ENCODE measurements at regions not wholly inside any gene's neighbourhood (a gene's known extent, or its start where the extent isn't known, plus 50 kb on each side); places are given as distances from the start of the nearest gene placed in this dataset.

DNA sequence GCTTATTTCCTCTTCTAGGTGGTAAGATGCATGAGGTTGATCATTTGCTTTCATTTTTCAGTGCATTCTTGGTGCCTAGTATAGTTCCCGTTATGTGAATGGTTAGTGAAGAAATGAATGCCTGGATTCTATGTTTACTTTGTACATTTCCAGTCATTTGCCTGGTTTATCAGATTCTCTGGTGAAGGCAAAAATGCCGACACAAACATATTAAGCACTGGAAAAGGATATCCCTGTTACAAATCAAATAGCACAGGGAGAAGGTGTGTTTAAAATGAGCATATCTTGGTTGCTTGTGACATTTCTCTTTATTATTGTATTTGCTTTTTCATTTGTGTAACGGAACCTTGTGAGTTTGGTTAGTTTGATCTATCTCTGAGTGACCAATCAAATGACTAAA, 211.3 kb downstream of the MBL2 start:
- H3K36me3 Mint-ChIP-seq (ENCODE audit: low read depth) = no peaks in the 10 kb centered on the region
- H3K9me3 Mint-ChIP-seq = no peaks in the 10 kb centered on the region
- H3K36me3 ChIP-seq (ENCODE audit: control insufficient read depth, insufficient read depth, low read length) = no peaks in the 10 kb centered on the region
- H3K27ac ChIP-seq (ENCODE audit: low read depth, low read length) = no peak overlapping the region
- WGBS, 2 experiments (ENCODE audit: insufficient coverage in 1 of 2, insufficient read length in 1 of 2) = 92 to 100% methylated on average over 2 of the region's 3 CpGs
- TF ChIP-seq, protein P1, sequence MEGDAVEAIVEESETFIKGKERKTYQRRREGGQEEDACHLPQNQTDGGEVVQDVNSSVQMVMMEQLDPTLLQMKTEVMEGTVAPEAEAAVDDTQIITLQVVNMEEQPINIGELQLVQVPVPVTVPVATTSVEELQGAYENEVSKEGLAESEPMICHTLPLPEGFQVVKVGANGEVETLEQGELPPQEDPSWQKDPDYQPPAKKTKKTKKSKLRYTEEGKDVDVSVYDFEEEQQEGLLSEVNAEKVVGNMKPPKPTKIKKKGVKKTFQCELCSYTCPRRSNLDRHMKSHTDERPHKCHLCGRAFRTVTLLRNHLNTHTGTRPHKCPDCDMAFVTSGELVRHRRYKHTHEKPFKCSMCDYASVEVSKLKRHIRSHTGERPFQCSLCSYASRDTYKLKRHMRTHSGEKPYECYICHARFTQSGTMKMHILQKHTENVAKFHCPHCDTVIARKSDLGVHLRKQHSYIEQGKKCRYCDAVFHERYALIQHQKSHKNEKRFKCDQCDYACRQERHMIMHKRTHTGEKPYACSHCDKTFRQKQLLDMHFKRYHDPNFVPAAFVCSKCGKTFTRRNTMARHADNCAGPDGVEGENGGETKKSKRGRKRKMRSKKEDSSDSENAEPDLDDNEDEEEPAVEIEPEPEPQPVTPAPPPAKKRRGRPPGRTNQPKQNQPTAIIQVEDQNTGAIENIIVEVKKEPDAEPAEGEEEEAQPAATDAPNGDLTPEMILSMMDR (conservative IDR thresholded peaks at IDR 0.05) = no peak
- DNase-seq = no peak
- no peaks in the 10 kb centered on the region for H3K27me3 ChIP-seq (ENCODE audit: control insufficient read depth, insufficient read depth, low read length, poor library complexity, severe bottlenecking)
- no peaks in the 10 kb centered on the region for H3K9me3 ChIP-seq (ENCODE audit: control insufficient read depth, low read length)
- no peak overlapping the region for H3K4me3 ChIP-seq (ENCODE audit: low read length)
- H3K4me1 Mint-ChIP-seq = peaks cover under 1% of the 10 kb centered on the region
- H3K4me1 ChIP-seq (ENCODE audit: control insufficient read depth, insufficient read depth, low read length) = no peaks in the 10 kb centered on the region
- H3K9ac ChIP-seq (ENCODE audit: extremely low read depth, low read length, poor library complexity, severe bottlenecking) = no peak overlapping the region
- H3K27ac Mint-ChIP-seq = no peak overlapping the region
- no peaks in the 10 kb centered on the region for H3K27me3 Mint-ChIP-seq (ENCODE audit: insufficient read depth)
- no peak overlapping the region for H3K4me3 Mint-ChIP-seq

DNA sequence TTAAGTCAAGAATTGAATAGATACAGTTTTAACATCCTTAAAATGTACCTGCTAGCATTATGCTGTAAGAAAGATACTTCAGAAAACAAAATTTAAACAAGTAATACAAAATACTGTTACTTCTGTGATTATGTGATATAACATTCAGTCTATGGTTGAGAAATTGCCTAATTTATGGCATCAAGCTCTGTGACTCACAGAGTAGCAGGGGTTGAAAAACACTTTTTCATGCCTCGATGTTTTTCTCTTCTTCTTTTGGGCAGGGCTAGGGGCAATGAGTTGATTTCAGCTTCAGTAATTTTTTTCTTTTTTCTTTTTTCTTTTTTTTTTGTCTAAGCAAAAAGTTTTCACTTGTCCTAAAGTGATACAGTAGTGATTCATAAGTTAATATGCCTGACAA, 209.2 kb downstream of the MBL2 start:
- peaks cover 4% of the 10 kb centered on the region for H3K4me1 Mint-ChIP-seq
- no peaks in the 10 kb centered on the region for H3K27me3 Mint-ChIP-seq (ENCODE audit: insufficient read depth)
- no peak overlapping the region for H3K4me3 Mint-ChIP-seq
- no peaks in the 10 kb centered on the region for H3K9me3 Mint-ChIP-seq
- Histone ChIP-seq H3K27ac (ENCODE audit: low read depth, low read length) (no peak overlapping the region), H3K4me1 (ENCODE audit: control insufficient read depth, insufficient read depth, low read length) (no peaks in the 10 kb centered on the region), H3K9ac (ENCODE audit: extremely low read depth, low read length, poor library complexity, severe bottlenecking) (no peak overlapping the region), H3K9me3 (ENCODE audit: control insufficient read depth, low read length) (no peaks in the 10 kb centered on the region), H3K4me3 (ENCODE audit: low read length) (no peak overlapping the region), H3K36me3 (ENCODE audit: control insufficient read depth, insufficient read depth, low read length) (no peaks in the 10 kb centered on the region), H3K27me3 (ENCODE audit: control insufficient read depth, insufficient read depth, low read length, poor library complexity, severe bottlenecking) (no peaks in the 10 kb centered on the region)
- no peaks in the 10 kb centered on the region for H3K36me3 Mint-ChIP-seq (ENCODE audit: low read depth)
- DNase-seq = no peak
- TF ChIP-seq, protein P1 (conservative IDR thresholded peaks at IDR 0.05) = no peak
- no peak overlapping the region for H3K27ac Mint-ChIP-seq
- WGBS, 2 experiments (ENCODE audit: insufficient coverage in 1 of 2, insufficient read length in 1 of 2) = 100% methylated on average over 1 of the region's 1 CpG

DNA sequence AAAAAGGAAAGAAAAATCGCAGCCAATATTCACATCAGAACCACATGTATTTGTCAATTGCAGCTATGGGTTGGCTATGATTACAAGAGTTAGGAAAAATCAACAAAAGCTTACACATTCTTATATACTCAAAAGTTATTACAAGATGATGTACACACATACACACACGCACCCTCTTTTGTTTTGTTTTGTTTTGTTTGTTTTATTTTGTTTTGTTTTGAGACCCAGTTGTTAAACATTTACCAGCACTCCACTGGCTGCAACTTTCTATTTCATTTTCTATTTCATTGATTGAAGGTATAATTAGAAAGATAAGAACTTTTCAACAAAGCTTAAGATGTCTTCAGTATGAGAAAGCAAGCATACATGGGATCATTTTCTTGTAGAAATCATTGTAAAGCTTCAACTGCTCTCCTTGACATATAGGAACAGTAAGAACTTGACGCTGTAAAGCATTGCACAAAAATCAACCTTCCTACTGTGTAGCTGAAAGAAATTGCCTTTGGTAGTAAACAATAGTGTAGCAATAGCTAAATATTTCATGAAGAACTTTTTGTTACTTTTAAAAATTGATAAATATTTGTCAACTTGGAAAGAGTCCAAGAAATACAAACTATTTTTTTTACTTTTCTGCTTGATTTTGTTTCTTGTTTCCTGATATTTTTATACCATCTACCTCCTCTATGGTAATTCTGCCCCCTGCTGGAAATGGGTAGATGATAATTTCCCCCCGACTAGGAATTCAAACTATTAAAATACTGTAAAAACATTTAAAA, 205.9 kb downstream of the MBL2 start:
- no peak overlapping the region for H3K9ac ChIP-seq (ENCODE audit: extremely low read depth, low read length, poor library complexity, severe bottlenecking)
- H3K27me3 Mint-ChIP-seq (ENCODE audit: insufficient read depth) = peaks cover 4% of the 10 kb centered on the region
- no peaks in the 10 kb centered on the region for H3K9me3 ChIP-seq (ENCODE audit: control insufficient read depth, low read length)
- H3K4me1 Mint-ChIP-seq = peaks cover 4% of the 10 kb centered on the region
- no peak for DNase-seq
- 97% methylated on average over 2 of the region's 4 CpGs; no CpG with 5 or more reads in 1 of the 2 experiments for WGBS, 2 experiments (ENCODE audit: insufficient coverage in 1 of 2, insufficient read length in 1 of 2)
- TF ChIP-seq, protein P1 (conservative IDR thresholded peaks at IDR 0.05) = peak; percentile 89
- H3K4me3 ChIP-seq (ENCODE audit: low read length) = no peak overlapping the region
- H3K27me3 ChIP-seq (ENCODE audit: control insufficient read depth, insufficient read depth, low read length, poor library complexity, severe bottlenecking) = no peaks in the 10 kb centered on the region
- no peak overlapping the region for H3K27ac Mint-ChIP-seq
- no peaks in the 10 kb centered on the region for H3K36me3 Mint-ChIP-seq (ENCODE audit: low read depth)
- H3K4me3 Mint-ChIP-seq = no peak overlapping the region
- no peaks in the 10 kb centered on the region for H3K9me3 Mint-ChIP-seq
- no peaks in the 10 kb centered on the region for H3K4me1 ChIP-seq (ENCODE audit: control insufficient read depth, insufficient read depth, low read length)
- no peak overlapping the region for H3K27ac ChIP-seq (ENCODE audit: low read depth, low read length)
- H3K36me3 ChIP-seq (ENCODE audit: control insufficient read depth, insufficient read depth, low read length) = no peaks in the 10 kb centered on the region
